ENCODE measurements at regions not wholly inside any gene's neighbourhood (a gene's known extent, or its start where the extent isn't known, plus 50 kb on each side); places are given as distances from the start of the nearest gene placed in this dataset.

DNA sequence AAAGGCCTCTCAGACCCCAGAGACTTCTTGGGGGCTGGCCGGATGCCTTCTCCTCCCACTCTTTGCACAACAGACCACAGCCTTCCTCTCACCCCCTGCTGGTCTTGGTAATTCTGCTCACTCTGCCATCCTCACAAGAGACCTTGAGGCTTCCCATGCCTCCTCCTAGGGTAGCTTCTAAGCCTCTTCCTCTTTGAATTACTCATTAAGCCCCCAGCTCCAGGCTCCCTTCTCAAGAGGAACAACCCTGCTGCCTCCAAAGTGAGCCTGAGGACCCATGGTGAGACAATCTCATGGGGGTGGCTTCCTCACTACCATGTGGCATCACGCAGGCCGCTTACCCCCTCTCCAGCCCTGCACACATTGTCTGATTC is 184.6 kb upstream of the SYT13 start:
- TF ChIP-seq, protein P1, sequence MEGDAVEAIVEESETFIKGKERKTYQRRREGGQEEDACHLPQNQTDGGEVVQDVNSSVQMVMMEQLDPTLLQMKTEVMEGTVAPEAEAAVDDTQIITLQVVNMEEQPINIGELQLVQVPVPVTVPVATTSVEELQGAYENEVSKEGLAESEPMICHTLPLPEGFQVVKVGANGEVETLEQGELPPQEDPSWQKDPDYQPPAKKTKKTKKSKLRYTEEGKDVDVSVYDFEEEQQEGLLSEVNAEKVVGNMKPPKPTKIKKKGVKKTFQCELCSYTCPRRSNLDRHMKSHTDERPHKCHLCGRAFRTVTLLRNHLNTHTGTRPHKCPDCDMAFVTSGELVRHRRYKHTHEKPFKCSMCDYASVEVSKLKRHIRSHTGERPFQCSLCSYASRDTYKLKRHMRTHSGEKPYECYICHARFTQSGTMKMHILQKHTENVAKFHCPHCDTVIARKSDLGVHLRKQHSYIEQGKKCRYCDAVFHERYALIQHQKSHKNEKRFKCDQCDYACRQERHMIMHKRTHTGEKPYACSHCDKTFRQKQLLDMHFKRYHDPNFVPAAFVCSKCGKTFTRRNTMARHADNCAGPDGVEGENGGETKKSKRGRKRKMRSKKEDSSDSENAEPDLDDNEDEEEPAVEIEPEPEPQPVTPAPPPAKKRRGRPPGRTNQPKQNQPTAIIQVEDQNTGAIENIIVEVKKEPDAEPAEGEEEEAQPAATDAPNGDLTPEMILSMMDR (IDR thresholded peaks at IDR 0.05; ENCODE audit: low read depth, low read length): no peak
- TF ChIP-seq EZH2phosphoT487 (IDR thresholded peaks at IDR 0.05; ENCODE audit: low read depth): no peak

All from OCI-LY3 (cell line).